ENCODE measurements at regions not wholly inside any gene's neighbourhood (a gene's known extent, or its start where the extent isn't known, plus 50 kb on each side); places are given as distances from the start of the nearest gene placed in this dataset.

DNA sequence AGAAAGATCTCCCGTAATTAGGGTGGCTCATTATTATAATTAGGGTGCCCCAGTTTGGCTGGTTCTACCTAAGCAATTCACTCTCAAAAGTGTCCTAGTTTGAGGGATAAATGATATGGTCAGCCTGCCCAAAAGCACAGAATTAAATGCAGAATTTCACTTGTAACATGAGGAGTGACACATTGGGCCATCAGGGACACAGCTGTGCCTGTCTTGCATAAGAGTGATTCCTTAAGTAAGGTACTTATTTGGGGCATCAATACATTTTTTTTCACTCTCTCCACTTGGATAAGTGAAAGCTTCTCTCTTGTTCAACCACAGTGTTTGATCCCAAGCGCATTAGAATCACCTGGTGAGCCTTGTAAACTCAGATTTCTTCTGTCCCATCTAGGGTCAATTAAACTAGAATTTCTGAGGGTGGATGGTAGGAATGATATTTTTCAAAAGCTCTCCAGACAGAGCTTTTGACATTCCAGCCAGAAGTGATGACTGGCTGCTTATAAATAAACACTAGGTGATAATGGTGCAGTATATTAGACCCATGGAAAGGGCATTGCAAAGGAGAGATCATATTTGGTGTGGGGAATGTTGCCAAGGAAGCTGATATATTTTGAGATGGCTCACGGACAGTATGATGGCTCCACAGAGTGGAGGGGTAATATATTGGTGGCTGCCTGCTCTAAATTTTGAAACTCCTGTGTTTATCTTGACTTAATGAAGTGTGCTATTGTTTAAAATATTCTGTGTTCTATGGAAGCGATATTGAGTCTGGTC lies 458.1 kb upstream of the RASGRP1 start:
- TF ChIP-seq EZH2phosphoT487 (IDR thresholded peaks at IDR 0.05; ENCODE audit: borderline replicate concordance, low read length): no peak
- TF ChIP-seq, protein P1, sequence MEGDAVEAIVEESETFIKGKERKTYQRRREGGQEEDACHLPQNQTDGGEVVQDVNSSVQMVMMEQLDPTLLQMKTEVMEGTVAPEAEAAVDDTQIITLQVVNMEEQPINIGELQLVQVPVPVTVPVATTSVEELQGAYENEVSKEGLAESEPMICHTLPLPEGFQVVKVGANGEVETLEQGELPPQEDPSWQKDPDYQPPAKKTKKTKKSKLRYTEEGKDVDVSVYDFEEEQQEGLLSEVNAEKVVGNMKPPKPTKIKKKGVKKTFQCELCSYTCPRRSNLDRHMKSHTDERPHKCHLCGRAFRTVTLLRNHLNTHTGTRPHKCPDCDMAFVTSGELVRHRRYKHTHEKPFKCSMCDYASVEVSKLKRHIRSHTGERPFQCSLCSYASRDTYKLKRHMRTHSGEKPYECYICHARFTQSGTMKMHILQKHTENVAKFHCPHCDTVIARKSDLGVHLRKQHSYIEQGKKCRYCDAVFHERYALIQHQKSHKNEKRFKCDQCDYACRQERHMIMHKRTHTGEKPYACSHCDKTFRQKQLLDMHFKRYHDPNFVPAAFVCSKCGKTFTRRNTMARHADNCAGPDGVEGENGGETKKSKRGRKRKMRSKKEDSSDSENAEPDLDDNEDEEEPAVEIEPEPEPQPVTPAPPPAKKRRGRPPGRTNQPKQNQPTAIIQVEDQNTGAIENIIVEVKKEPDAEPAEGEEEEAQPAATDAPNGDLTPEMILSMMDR (IDR thresholded peaks at IDR 0.05; ENCODE audit: low read depth, low read length, poor library complexity, severe bottlenecking): no peak
- no peaks in the 10 kb centered on the region for H3K36me3 ChIP-seq (ENCODE audit: control insufficient read depth, low read length)
- H3K9me2 ChIP-seq (replicated peaks; ENCODE audit: control insufficient read depth, low read length): no peaks in the 10 kb centered on the region
- H3K27ac ChIP-seq (ENCODE audit: low read depth, low read length): no peak overlapping the region
- no peaks in the 10 kb centered on the region for H3K27me3 ChIP-seq (ENCODE audit: control insufficient read depth, low read length)
- no peaks in the 10 kb centered on the region for H4K20me1 ChIP-seq (ENCODE audit: control insufficient read depth, insufficient read depth, low read depth, low read length)
- H3K4me1 ChIP-seq (ENCODE audit: control insufficient read depth, low read length): no peaks in the 10 kb centered on the region
- H3K4me2 ChIP-seq (ENCODE audit: low read length): no peak overlapping the region
- H3K79me2 ChIP-seq (ENCODE audit: control insufficient read depth, low read length): no peaks in the 10 kb centered on the region
- H3K4me3 ChIP-seq (ENCODE audit: low read length): no peak overlapping the region
- H3K9me3 ChIP-seq (ENCODE audit: control insufficient read depth, insufficient read depth, low read length): no peaks in the 10 kb centered on the region
- no peaks in the 10 kb centered on the region for H3F3A ChIP-seq (ENCODE audit: control insufficient read depth, insufficient read depth)

- TF ChIP-seq, protein P1 (IDR thresholded peaks at IDR 0.05; ENCODE audit: low read depth, low read length, poor library complexity, severe bottlenecking): no peak
- TF ChIP-seq EZH2phosphoT487 (IDR thresholded peaks at IDR 0.05; ENCODE audit: borderline replicate concordance, low read length): no peak
- Histone ChIP-seq H3K27ac (ENCODE audit: low read depth, low read length) (no peak overlapping the region), H3K9me2 (replicated peaks; ENCODE audit: control insufficient read depth, low read length) (no peaks in the 10 kb centered on the region), H3K4me2 (ENCODE audit: low read length) (no peak overlapping the region), H3K79me2 (ENCODE audit: control insufficient read depth, low read length) (no peaks in the 10 kb centered on the region), H3F3A (ENCODE audit: control insufficient read depth, insufficient read depth) (no peaks in the 10 kb centered on the region), H3K27me3 (ENCODE audit: control insufficient read depth, low read length) (no peaks in the 10 kb centered on the region), H4K20me1 (ENCODE audit: control insufficient read depth, insufficient read depth, low read depth, low read length) (no peaks in the 10 kb centered on the region), H3K4me1 (ENCODE audit: control insufficient read depth, low read length) (no peaks in the 10 kb centered on the region), H3K4me3 (ENCODE audit: low read length) (no peak overlapping the region), H3K36me3 (ENCODE audit: control insufficient read depth, low read length) (no peaks in the 10 kb centered on the region), H3K9me3 (ENCODE audit: control insufficient read depth, insufficient read depth, low read length) (no peaks in the 10 kb centered on the region)
These were observed 460.7 kb upstream of the RASGRP1 start for GRCh38 chr15:39025321-39025720.

- Histone ChIP-seq H3K4me2 (ENCODE audit: low read length) (no peak overlapping the region), H3K36me3 (ENCODE audit: control insufficient read depth, low read length) (no peaks in the 10 kb centered on the region), H3K9me3 (ENCODE audit: control insufficient read depth, insufficient read depth, low read length) (no peaks in the 10 kb centered on the region), H3K9me2 (replicated peaks; ENCODE audit: control insufficient read depth, low read length) (no peaks in the 10 kb centered on the region), H3K27ac (ENCODE audit: low read depth, low read length) (no peak overlapping the region), H3K79me2 (ENCODE audit: control insufficient read depth, low read length) (no peaks in the 10 kb centered on the region), H3K27me3 (ENCODE audit: control insufficient read depth, low read length) (no peaks in the 10 kb centered on the region), H3K4me1 (ENCODE audit: control insufficient read depth, low read length) (no peaks in the 10 kb centered on the region), H3K4me3 (ENCODE audit: low read length) (no peak overlapping the region), H4K20me1 (ENCODE audit: control insufficient read depth, insufficient read depth, low read depth, low read length) (no peaks in the 10 kb centered on the region), H3F3A (ENCODE audit: control insufficient read depth, insufficient read depth) (no peaks in the 10 kb centered on the region)
- TF ChIP-seq, protein P1 (IDR thresholded peaks at IDR 0.05; ENCODE audit: low read depth, low read length, poor library complexity, severe bottlenecking): no peak
- no peak for TF ChIP-seq EZH2phosphoT487 (IDR thresholded peaks at IDR 0.05; ENCODE audit: borderline replicate concordance, low read length)
These were observed 461.3 kb upstream of the RASGRP1 start for GRCh38 chr15:39025881-39026280.
